SK-N-SH treated with all-trans-retinoic acid at 6 μM for 48 hours (cell line): ENCODE measurements at regions not wholly inside any gene's neighbourhood (a gene's known extent, or its start where the extent isn't known, plus 50 kb on each side); places are given as distances from the start of the nearest gene placed in this dataset.

Experiments
- GLIS3 ChIP-seq: fragments of 250-450 bp; sonication (Bioruptor Pico); IDR thresholded peaks from 2 replicates; pipeline ENCODE4 v1.5.0; 2020; ENCODE audit warnings: mild to moderate bottlenecking, moderate library complexity
- PATZ1 ChIP-seq: fragments of 250-450 bp; sonication (Bioruptor Pico); IDR thresholded peaks from 2 replicates; pipeline ENCODE4 v1.8.0; 2020; ENCODE audit warnings: mild to moderate bottlenecking, moderate library complexity, borderline replicate concordance
- RARB ChIP-seq: fragments of 250-450 bp; sonication (Bioruptor Pico); IDR thresholded peaks from 2 replicates; pipeline ENCODE4 v1.8.0; 2021; ENCODE audit warnings: mild to moderate bottlenecking, moderate library complexity
- ZNF70 ChIP-seq: fragments of 450-650 bp; formaldehyde crosslinking; IDR thresholded peaks from 2 replicates; pipeline ENCODE4 v1.5.0; 2020; ENCODE audit warnings: mild to moderate bottlenecking, moderate library complexity
- ZNF8 ChIP-seq: fragments of 450-650 bp; formaldehyde crosslinking; IDR thresholded peaks from 2 replicates; pipeline ENCODE4 v1.5.0; 2020; ENCODE audit warnings: mild to moderate bottlenecking, moderate library complexity
- TF ChIP-seq, protein P1 (sequence below): fragments of 250-450 bp; sonication (Bioruptor Pico); IDR thresholded peaks from 2 replicates; pipeline ENCODE4 v1.5.1; 2020; ENCODE audit warnings: low read depth, mild to moderate bottlenecking, moderate library complexity

DNA sequence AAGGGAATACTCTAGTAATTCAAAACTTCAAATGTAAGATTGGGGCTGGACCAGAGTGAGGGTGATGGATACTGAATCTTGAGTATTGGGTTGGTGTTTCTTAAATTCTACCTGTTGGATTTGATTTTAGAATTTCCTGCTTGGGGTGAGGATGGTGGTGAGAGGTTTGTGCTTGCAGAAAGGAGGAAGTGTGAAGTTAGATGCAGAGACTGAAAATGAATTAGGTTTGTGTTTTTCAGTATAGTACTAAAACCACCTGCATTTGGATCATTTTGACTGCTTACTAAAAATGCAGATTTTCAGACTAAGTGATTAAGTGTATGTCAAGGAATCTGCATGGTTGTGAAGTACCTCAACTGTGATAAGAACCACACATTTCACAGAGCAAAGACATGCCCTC, 131.5 kb upstream of the CENPE start:
- TF ChIP-seq PATZ1 (no peak), GLIS3 (CRISPR knock-in tag) (no peak), ZNF8 (CRISPR knock-in tag) (no peak), RARB (no peak), ZNF70 (CRISPR knock-in tag) (no peak)
- TF ChIP-seq, protein P1, sequence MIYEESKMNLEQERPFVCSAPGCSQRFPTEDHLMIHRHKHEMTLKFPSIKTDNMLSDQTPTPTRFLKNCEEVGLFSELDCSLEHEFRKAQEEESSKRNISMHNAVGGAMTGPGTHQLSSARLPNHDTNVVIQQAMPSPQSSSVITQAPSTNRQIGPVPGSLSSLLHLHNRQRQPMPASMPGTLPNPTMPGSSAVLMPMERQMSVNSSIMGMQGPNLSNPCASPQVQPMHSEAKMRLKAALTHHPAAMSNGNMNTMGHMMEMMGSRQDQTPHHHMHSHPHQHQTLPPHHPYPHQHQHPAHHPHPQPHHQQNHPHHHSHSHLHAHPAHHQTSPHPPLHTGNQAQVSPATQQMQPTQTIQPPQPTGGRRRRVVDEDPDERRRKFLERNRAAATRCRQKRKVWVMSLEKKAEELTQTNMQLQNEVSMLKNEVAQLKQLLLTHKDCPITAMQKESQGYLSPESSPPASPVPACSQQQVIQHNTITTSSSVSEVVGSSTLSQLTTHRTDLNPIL (CRISPR knock-in tag) = no peak
